B cell (primary cell): ENCODE measurements at regions not wholly inside any gene's neighbourhood (a gene's known extent, or its start where the extent isn't known, plus 50 kb on each side); places are given as distances from the start of the nearest gene placed in this dataset.

ENCODE experiments used
- EZH2 ChIP-seq: IDR thresholded peaks from 2 replicates; pipeline ENCODE4 v1.6.1; 2012; ENCODE audit warnings: borderline replicate concordance, low read depth, mild to moderate bottlenecking, moderate library complexity, low read length; ENCODE audit not compliant: insufficient read depth, poor library complexity, severe bottlenecking
- TF ChIP-seq, protein P1 (sequence below): fragments of 200-600 bp; IDR thresholded peaks from one replicate; pipeline ENCODE4 v1.8.0; 2022; ENCODE audit warnings: antibody characterized with exemption, mild to moderate bottlenecking

DNA sequence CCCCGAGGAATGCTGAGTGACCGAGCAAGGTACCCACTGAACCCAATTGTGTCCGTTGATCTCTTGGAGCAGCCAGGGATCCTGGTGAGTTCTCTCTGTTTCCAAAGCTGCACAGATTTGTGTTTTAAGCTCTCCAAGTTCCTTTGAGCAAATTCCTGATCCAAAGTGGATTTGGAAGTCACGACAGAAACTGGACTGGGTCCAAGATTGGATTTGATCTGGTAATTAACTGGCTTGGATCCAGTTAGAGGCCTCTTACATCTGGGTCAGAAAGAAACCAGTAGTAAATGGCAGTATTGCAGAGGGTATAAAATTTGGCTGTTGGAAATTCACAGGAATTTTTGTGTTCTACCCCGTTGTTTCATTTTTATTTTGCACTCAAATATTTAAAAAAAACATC, 119.5 kb downstream of the PMP22 start:
- TF ChIP-seq, protein P1, sequence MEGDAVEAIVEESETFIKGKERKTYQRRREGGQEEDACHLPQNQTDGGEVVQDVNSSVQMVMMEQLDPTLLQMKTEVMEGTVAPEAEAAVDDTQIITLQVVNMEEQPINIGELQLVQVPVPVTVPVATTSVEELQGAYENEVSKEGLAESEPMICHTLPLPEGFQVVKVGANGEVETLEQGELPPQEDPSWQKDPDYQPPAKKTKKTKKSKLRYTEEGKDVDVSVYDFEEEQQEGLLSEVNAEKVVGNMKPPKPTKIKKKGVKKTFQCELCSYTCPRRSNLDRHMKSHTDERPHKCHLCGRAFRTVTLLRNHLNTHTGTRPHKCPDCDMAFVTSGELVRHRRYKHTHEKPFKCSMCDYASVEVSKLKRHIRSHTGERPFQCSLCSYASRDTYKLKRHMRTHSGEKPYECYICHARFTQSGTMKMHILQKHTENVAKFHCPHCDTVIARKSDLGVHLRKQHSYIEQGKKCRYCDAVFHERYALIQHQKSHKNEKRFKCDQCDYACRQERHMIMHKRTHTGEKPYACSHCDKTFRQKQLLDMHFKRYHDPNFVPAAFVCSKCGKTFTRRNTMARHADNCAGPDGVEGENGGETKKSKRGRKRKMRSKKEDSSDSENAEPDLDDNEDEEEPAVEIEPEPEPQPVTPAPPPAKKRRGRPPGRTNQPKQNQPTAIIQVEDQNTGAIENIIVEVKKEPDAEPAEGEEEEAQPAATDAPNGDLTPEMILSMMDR = no peak
- TF ChIP-seq EZH2 = no peak
